ENCODE measurements at regions not wholly inside any gene's neighbourhood (a gene's known extent, or its start where the extent isn't known, plus 50 kb on each side); places are given as distances from the start of the nearest gene placed in this dataset.

DNA sequence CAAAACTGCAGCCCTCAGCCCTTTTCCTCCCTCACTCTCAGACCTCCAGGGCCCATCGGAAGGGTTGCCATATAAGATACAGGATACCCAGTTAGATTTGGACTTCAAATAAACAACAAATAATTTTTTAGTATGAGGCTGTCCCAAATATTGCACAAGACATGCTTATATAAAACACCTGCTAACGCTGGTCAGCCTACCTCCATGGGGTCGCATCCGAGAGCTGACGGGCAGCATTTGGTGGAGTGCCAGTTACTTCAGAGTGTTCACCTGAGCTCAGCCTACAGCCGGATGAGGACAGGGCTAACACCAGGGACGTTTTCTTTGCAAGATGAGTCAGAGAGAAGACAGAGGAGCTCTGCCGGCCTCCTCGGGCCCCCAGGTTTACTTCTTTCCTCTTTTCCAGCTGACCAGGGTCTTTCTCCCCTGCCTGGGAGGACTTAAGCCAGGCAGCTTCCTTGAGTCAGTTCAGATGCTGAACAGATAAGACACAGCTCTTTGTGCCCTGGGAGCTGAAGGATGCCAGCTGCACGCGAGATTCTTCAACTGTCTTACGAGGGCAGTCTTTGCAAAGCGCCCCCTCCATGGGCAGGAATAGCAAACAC lies 141.2 kb upstream of the KCNG1 start:
- DNase-seq (ENCODE audit: low spot score), result no peak
- in situ Hi-C loops (cut with MboI; ENCODE audit: low sequenced_read_pairs, unreplicated experiment), result no loop called here
- TF ChIP-seq, protein P1, sequence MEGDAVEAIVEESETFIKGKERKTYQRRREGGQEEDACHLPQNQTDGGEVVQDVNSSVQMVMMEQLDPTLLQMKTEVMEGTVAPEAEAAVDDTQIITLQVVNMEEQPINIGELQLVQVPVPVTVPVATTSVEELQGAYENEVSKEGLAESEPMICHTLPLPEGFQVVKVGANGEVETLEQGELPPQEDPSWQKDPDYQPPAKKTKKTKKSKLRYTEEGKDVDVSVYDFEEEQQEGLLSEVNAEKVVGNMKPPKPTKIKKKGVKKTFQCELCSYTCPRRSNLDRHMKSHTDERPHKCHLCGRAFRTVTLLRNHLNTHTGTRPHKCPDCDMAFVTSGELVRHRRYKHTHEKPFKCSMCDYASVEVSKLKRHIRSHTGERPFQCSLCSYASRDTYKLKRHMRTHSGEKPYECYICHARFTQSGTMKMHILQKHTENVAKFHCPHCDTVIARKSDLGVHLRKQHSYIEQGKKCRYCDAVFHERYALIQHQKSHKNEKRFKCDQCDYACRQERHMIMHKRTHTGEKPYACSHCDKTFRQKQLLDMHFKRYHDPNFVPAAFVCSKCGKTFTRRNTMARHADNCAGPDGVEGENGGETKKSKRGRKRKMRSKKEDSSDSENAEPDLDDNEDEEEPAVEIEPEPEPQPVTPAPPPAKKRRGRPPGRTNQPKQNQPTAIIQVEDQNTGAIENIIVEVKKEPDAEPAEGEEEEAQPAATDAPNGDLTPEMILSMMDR (IDR thresholded peaks at IDR 0.05; ENCODE audit: borderline replicate concordance, control extremely low read depth, extremely low read depth, insufficient read depth, missing control alignments), result no peak

- DNase-seq (ENCODE audit: low spot score), result no peak
- in situ Hi-C loops (cut with MboI; ENCODE audit: low sequenced_read_pairs, unreplicated experiment), result no loop called here
- TF ChIP-seq, protein P1 (IDR thresholded peaks at IDR 0.05; ENCODE audit: borderline replicate concordance, control extremely low read depth, extremely low read depth, insufficient read depth, missing control alignments), result no peak
Measured at GRCh38 chr20:51162015-51162414, 139.1 kb upstream of the KCNG1 start.

DNA sequence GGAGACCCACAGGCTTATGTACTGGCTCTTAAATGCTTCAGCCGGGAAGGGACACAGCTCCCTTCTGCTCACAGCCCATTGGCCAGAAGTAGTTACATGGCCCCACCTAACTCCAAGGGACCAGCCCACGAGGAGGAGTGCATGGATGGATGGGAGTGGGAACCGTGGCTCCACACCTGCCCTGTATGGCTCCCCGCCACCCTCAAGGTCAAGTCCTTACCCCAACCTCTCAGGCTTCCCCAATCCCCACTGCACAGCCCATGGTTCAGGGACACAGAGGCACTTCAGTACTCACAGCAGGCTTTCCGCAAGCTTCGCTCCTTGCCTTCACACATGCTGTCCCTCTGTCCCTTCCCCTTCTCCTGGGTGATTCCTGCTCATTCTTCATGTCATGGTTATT lies 137.9 kb upstream of the KCNG1 start:
- in situ Hi-C loops (cut with MboI; ENCODE audit: low sequenced_read_pairs, unreplicated experiment), result no loop called here
- TF ChIP-seq, protein P1 (IDR thresholded peaks at IDR 0.05; ENCODE audit: borderline replicate concordance, control extremely low read depth, extremely low read depth, insufficient read depth, missing control alignments), result no peak
- DNase-seq (ENCODE audit: low spot score), result no peak

- TF ChIP-seq, protein P1 (IDR thresholded peaks at IDR 0.05; ENCODE audit: borderline replicate concordance, control extremely low read depth, extremely low read depth, insufficient read depth, missing control alignments), result no peak
- no peak for DNase-seq (ENCODE audit: low spot score)
- in situ Hi-C loops (cut with MboI; ENCODE audit: low sequenced_read_pairs, unreplicated experiment), result no loop called here
Measured at GRCh38 chr20:51159981-51160380, 137.1 kb upstream of the KCNG1 start.

- TF ChIP-seq, protein P1 (IDR thresholded peaks at IDR 0.05; ENCODE audit: borderline replicate concordance, control extremely low read depth, extremely low read depth, insufficient read depth, missing control alignments), result no peak
- in situ Hi-C loops (cut with MboI; ENCODE audit: low sequenced_read_pairs, unreplicated experiment), result no loop called here
- DNase-seq (ENCODE audit: low spot score), result no peak
Measured at GRCh38 chr20:51159303-51159702, 136.4 kb upstream of the KCNG1 start.

DNA sequence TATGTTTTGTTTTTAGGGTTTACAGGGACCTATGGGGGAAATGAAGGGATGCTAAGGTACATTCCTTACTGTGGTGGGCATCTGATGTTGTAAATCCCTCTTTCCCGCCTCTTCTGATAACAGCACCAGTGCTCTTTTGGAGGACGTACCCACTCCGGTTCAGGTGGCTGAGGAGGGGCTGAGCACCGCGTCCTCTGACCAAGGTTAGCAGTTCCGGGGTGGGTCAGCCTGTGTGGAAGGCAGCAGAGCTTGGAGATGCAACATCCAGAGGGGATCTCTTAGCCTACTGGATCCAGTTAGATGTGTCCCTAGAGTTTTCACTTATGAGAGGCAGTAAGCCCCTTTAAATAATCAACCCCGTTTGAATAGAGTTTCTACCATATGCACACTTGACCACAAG lies 135.3 kb upstream of the KCNG1 start:
- TF ChIP-seq, protein P1 (IDR thresholded peaks at IDR 0.05; ENCODE audit: borderline replicate concordance, control extremely low read depth, extremely low read depth, insufficient read depth, missing control alignments), result no peak
- in situ Hi-C loops (cut with MboI; ENCODE audit: low sequenced_read_pairs, unreplicated experiment), result no loop called here
- DNase-seq (ENCODE audit: low spot score), result no peak
